ENCODE measurements at regions not wholly inside any gene's neighbourhood (a gene's known extent, or its start where the extent isn't known, plus 50 kb on each side); places are given as distances from the start of the nearest gene placed in this dataset.

- no peak for TF ChIP-seq POLR2A (IDR thresholded peaks at IDR 0.05)
- TF ChIP-seq CTCF (IDR thresholded peaks at IDR 0.05) = no peak
Measured at GRCh38 chr13:91050970-91051369, 296.5 kb upstream of the MIR17HG start.

Data from thyroid gland (tissue), 4 donors.